ENCODE measurements at regions not wholly inside any gene's neighbourhood (a gene's known extent, or its start where the extent isn't known, plus 50 kb on each side); places are given as distances from the start of the nearest gene placed in this dataset.
A peak's percentile ranks its signal among the peaks of the same experiment; 100 is the strongest.
"Not testable (repeated sequence)": the region's sequence is repeated elsewhere in the genome, so short reads cannot be mapped to it uniquely, and the experiment has no call there.

GRCh38 chr5:82894716-82895115 is 182.5 kb downstream of the TMEM167A start:
- peak; percentile 5 for DNase-seq (ENCODE audit: low spot score)

GRCh38 chr5:82889088-82889487 is 188.1 kb downstream of the TMEM167A start:
- no peak for DNase-seq (ENCODE audit: low spot score)

- DNase-seq (ENCODE audit: low spot score) = no peak
Measured at GRCh38 chr5:82886911-82887310, 190.3 kb downstream of the TMEM167A start.

- DNase-seq (ENCODE audit: low spot score) = no peak
Measured at GRCh38 chr5:82885627-82886389, 191.4 kb downstream of the TMEM167A start.

- DNase-seq (ENCODE audit: low spot score) = no peak
Measured at GRCh38 chr5:82884821-82885471, 192.2 kb downstream of the TMEM167A start.

GRCh38 chr5:82882316-82882715 is 194.9 kb downstream of the TMEM167A start:
- DNase-seq (ENCODE audit: low spot score) = no peak

- no peak for DNase-seq (ENCODE audit: low spot score)
Measured at GRCh38 chr5:82881571-82882174, 195.5 kb downstream of the TMEM167A start.

GRCh38 chr5:82879089-82879488 is 198.1 kb downstream of the TMEM167A start:
- no peak for DNase-seq (ENCODE audit: low spot score)

- DNase-seq (ENCODE audit: low spot score) = no peak
Measured at GRCh38 chr5:82873452-82873851, 203.7 kb downstream of the TMEM167A start.

GRCh38 chr5:82872321-82873288 is 204.6 kb downstream of the TMEM167A start:
- DNase-seq (ENCODE audit: low spot score) = not testable (repeated sequence)

GRCh38 chr5:82865625-82866024 is 211.6 kb downstream of the TMEM167A start:
- DNase-seq (ENCODE audit: low spot score) = no peak

- DNase-seq (ENCODE audit: low spot score) = no peak
Measured at GRCh38 chr5:82863266-82863665, 213.9 kb downstream of the TMEM167A start.

GRCh38 chr5:82862711-82863110 is 214.5 kb downstream of the TMEM167A start:
- no peak for DNase-seq (ENCODE audit: low spot score)

GRCh38 chr5:82862261-82862660 is 214.9 kb downstream of the TMEM167A start:
- DNase-seq (ENCODE audit: low spot score) = no peak

GRCh38 chr5:82861701-82862100 is 215.5 kb downstream of the TMEM167A start:
- no peak for DNase-seq (ENCODE audit: low spot score)

GRCh38 chr5:82859451-82860140 is 217.6 kb downstream of the TMEM167A start:
- DNase-seq (ENCODE audit: low spot score) = peak; percentile 52

- DNase-seq (ENCODE audit: low spot score) = peak; percentile 7
Measured at GRCh38 chr5:82858151-82859025, 218.8 kb downstream of the TMEM167A start.

GRCh38 chr5:82855893-82856550 is 221.2 kb downstream of the TMEM167A start:
- no peak for DNase-seq (ENCODE audit: low spot score)

- no peak for DNase-seq (ENCODE audit: low spot score)
Measured at GRCh38 chr5:82854956-82855355, 222.2 kb downstream of the TMEM167A start.

GRCh38 chr5:82851471-82851870 is 225.7 kb downstream of the TMEM167A start:
- DNase-seq (ENCODE audit: low spot score) = no peak

Measured in putamen (tissue), 1 donor.